GM12878 (cell line): ENCODE measurements at regions not wholly inside any gene's neighbourhood (a gene's known extent, or its start where the extent isn't known, plus 50 kb on each side); places are given as distances from the start of the nearest gene placed in this dataset.

ENCODE experiments used
- ATAC-seq: fragments of 200-7000 bp; cut with Tn5 transposase; 3 replicates; pipeline ENCODE4 v1.9.1; 2020; ENCODE audit warnings: mild to moderate bottlenecking, moderate library complexity
- BruUV-seq: library from RNA; stranded (reverse); fragments of 400-500 nt; replicated peaks from 2 replicates; lab custom pipeline; 2021; lab: Mats Ljungman, UMichigan
- CTCF ChIA-PET: fragments of 300-600 bp; sonication (Branson Sonifier 250); formaldehyde crosslinking; extraction: SDS; loops from one replicate; lab custom pipeline; 2021; ENCODE audit warnings: inconsistent platforms; lab: Yijun Ruan, JAX
- POLR2A ChIA-PET: fragments of 350-600 bp; formaldehyde crosslinking; extraction: SDS; loops from one replicate; lab custom pipeline; 2021; ENCODE audit warnings: inconsistent platforms; lab: Charles Lee
- RAD21 ChIA-PET: fragments of 300-600 bp; sonication (Branson Sonifier 250); formaldehyde crosslinking; loops from one replicate; lab custom pipeline; 2023; ENCODE audit warnings: antibody characterized with exemption; ENCODE audit not compliant: unreplicated experiment; lab: Charles Lee
- SMC1A ChIA-PET: fragments of 300-600 bp; sonication (Branson Sonifier 250); formaldehyde crosslinking; loops from one replicate; lab custom pipeline; 2023; ENCODE audit not compliant: unreplicated experiment, uncharacterized antibody; lab: Charles Lee
- DNase-seq: peaks from one replicate; pipeline ENCODE4 v3.0.0-alpha.2; 2011; ENCODE audit warnings: low read depth, low spot score
- FAIRE-seq: peaks from 3 replicates; lab custom pipeline; 2011; peaks lifted over from hg19 to GRCh38; lab: Jason Lieb, UNC
- H2AFZ ChIP-seq: 2 replicates; pipeline ENCODE4 v1.6.0; 2011; ENCODE audit warnings: low read depth, low read length, control low read depth; ENCODE audit not compliant: control insufficient read depth
- H3K27ac ChIP-seq: 2 replicates; pipeline ENCODE4 v1.5.1; 2011; ENCODE audit warnings: control low read depth; ENCODE audit not compliant: control insufficient read depth, insufficient read depth
- H3K27me3 ChIP-seq, 2 experiments: replicated peaks in 1 of 2; 2 replicates each; pipeline versions ENCODE4 v1.6.0 to v1.6.1; 2011; ENCODE audit warnings: low read length in 1 of 2; ENCODE audit not compliant: control insufficient read depth in 2 of 2, insufficient read depth in 2 of 2
- H3K36me3 ChIP-seq, 2 experiments: 2 replicates each; pipeline ENCODE4 v1.5.1; 2011; ENCODE audit warnings: low read length in 1 of 2; ENCODE audit not compliant: control insufficient read depth in 2 of 2, insufficient read depth in 2 of 2
- H3K4me1 ChIP-seq: 2 replicates; pipeline ENCODE4 v1.6.1; 2011; ENCODE audit warnings: mild to moderate bottlenecking, low read length, moderate library complexity, mixed read lengths; ENCODE audit not compliant: control insufficient read depth, insufficient read depth
- H3K4me2 ChIP-seq: 2 replicates; pipeline ENCODE4 v1.6.0; 2011; ENCODE audit warnings: control low read depth; ENCODE audit not compliant: control insufficient read depth, insufficient read depth
- H3K4me3 ChIP-seq: fragments of 200-600 bp; sonication (generic); 2 replicates; pipeline ENCODE4 v1.5.1; 2016
- H3K79me2 ChIP-seq: 2 replicates; pipeline ENCODE4 v1.6.0; 2011; ENCODE audit warnings: low read length; ENCODE audit not compliant: control insufficient read depth, insufficient read depth
- H3K9ac ChIP-seq: 2 replicates; pipeline ENCODE4 v1.8.0; 2011; ENCODE audit warnings: low read length, control low read depth, mixed read lengths; ENCODE audit not compliant: control insufficient read depth, insufficient read depth
- H3K9me3 ChIP-seq: replicated peaks from 3 replicates; pipeline ENCODE4 v1.5.1; 2011; ENCODE audit warnings: mild to moderate bottlenecking, low read length; ENCODE audit not compliant: control insufficient read depth, insufficient read depth
- H4K20me1 ChIP-seq: 2 replicates; pipeline ENCODE4 v1.6.0; 2011; ENCODE audit not compliant: control insufficient read depth, insufficient read depth
- CEBPB ChIP-seq, 2 experiments: fragments of 150-350 bp in 1 of 2; IDR thresholded peaks; 2 replicates each; pipeline ENCODE4 v1.6.1; 2012 to 2014; ENCODE audit warnings: low read depth in 2 of 2, low read length in 2 of 2, borderline replicate concordance in 1 of 2, inconsistent platforms in 1 of 2
- CEBPZ ChIP-seq: fragments of 150-350 bp; IDR thresholded peaks from 2 replicates; pipeline ENCODE4 v1.6.1; 2016; ENCODE audit warnings: low read depth, low read length
- CUX1 ChIP-seq: IDR thresholded peaks from 2 replicates; pipeline ENCODE4 v1.6.1; 2012; ENCODE audit warnings: improper control_type of control experiment, low read depth, low read length; ENCODE audit not compliant: insufficient replicate concordance
- HDAC6 ChIP-seq: fragments of 200-600 bp; sonication (generic); IDR thresholded peaks from one replicate; pipeline ENCODE4 v1.8.0; 2017; ENCODE audit warnings: antibody characterized with exemption; ENCODE audit not compliant: unreplicated experiment
- IRF3 ChIP-seq: fragments of 450-650 bp; IDR thresholded peaks from 2 replicates; pipeline ENCODE4 v1.6.1; 2014; ENCODE audit warnings: mild to moderate bottlenecking
- KDM1A ChIP-seq: fragments of 200-600 bp; sonication (generic); IDR thresholded peaks from 2 replicates; pipeline ENCODE4 v1.6.1; 2016; ENCODE audit warnings: borderline replicate concordance
- RB1 ChIP-seq: fragments of 450-650 bp; formaldehyde crosslinking; IDR thresholded peaks from 2 replicates; pipeline ENCODE4 v1.6.1; 2017; ENCODE audit warnings: mild to moderate bottlenecking, borderline replicate concordance
- SREBF1 ChIP-seq: IDR thresholded peaks from 2 replicates; pipeline ENCODE4 v1.6.1; 2012; ENCODE audit warnings: mild to moderate bottlenecking, low read length
- TARDBP ChIP-seq: IDR thresholded peaks from 2 replicates; pipeline ENCODE4 v1.6.1; 2016; ENCODE audit warnings: borderline replicate concordance
- WGBS: methylation state at CpG from one replicate; pipeline ENCODE4 v1.1.6; 2016; ENCODE audit warnings: low lambda C conversion rate; ENCODE audit not compliant: insufficient replicate concordance, insufficient coverage; ENCODE audit errors: missing lambda C conversion rate; 5-methylcytosine and 5-hydroxymethylcytosine counted together
- in situ Hi-C: fragments of 300-500 bp; cut with MboI; formaldehyde crosslinking; loops from 9 replicates; pipeline ENCODE4 v1.14.3; 2018; ENCODE audit warnings: mixed read lengths
- intact Hi-C: fragments of 100-400 bp; cut with micrococcal nuclease; formaldehyde crosslinking; loops from one replicate; pipeline ENCODE4 v1.14.2; 2022; ENCODE audit not compliant: unreplicated experiment

- DNase-seq (no peak), FAIRE-seq (no peak), ATAC-seq (no peak)
- intact Hi-C loops: no loop called here
- POLR2A ChIA-PET: interaction anchor here (0.5 kb wide), 1 partner anchor 56 kb away, joined by 3 read pairs; no protein-coding TSS in a partner anchor
- Histone ChIP-seq H3K27me3 (no peaks in the 10 kb centered on the region), H3K27ac (no peak overlapping the region), H3K9me3 (no peaks in the 10 kb centered on the region), H3K4me3 (no peak overlapping the region), H3K4me1 (no peaks in the 10 kb centered on the region), H2AFZ (no peak overlapping the region), H3K36me3 (no peaks in the 10 kb centered on the region), H3K9ac (no peak overlapping the region), H3K79me2 (no peaks in the 10 kb centered on the region), H3K4me2 (no peak overlapping the region), H4K20me1 (no peaks in the 10 kb centered on the region)
- CTCF ChIA-PET: no interaction called here
- no peak for TF ChIP-seq TARDBP
- TF ChIP-seq HDAC6: no peak
- no peak for TF ChIP-seq CEBPB (IDR thresholded peaks at IDR 0.05; ENCODE audit: borderline replicate concordance in 1 of 2, low read depth in 2 of 2, low read length in 2 of 2)
- TF ChIP-seq CUX1: no peak
- TF ChIP-seq CEBPZ: no peak
- no peak for TF ChIP-seq IRF3
- no peak for TF ChIP-seq RB1
- no peak for TF ChIP-seq KDM1A
- TF ChIP-seq SREBF1: no peak
- no TSS peak for BruUV-seq
- RAD21 ChIA-PET: no interaction called here
- 54% methylated on average over 5 of the region's 5 CpGs for WGBS
- SMC1A ChIA-PET: no interaction called here
- in situ Hi-C loops: loop anchor here (25.0 kb wide), 1 partner anchor 1917 kb away; no protein-coding TSS in a partner anchor
Measured at GRCh38 chr7:70870349-70870748, 261.6 kb upstream of the GALNT17 start.
